NCI-H774 (cell line): ENCODE measurements at regions not wholly inside any gene's neighbourhood (a gene's known extent, or its start where the extent isn't known, plus 50 kb on each side); places are given as distances from the start of the nearest gene placed in this dataset.

Experiments
- DNase-seq: peaks from one replicate; lab custom pipeline; 2025; lab: John Stamatoyannopoulos, UW

DNA sequence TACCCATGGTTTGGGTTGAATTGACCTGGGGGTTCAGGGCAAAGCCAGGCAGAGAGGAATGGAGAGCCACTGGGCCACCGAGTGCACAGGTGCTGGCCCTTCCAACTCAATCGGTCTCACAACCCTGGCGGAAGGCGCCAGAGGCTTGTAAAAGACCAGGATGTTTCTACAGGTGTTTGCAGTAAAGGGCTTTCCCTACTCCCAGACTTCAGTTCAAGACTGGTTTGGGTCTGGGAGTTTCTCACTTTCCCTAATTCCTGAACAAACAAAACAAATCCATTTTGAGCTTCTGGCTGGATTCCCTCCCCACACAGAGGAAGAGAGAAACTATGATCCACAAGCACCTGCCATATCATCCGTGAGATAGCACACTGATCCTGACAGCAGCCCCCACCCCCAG lies 125.2 kb upstream of the KLF4 start:
- no peak for DNase-seq

DNA sequence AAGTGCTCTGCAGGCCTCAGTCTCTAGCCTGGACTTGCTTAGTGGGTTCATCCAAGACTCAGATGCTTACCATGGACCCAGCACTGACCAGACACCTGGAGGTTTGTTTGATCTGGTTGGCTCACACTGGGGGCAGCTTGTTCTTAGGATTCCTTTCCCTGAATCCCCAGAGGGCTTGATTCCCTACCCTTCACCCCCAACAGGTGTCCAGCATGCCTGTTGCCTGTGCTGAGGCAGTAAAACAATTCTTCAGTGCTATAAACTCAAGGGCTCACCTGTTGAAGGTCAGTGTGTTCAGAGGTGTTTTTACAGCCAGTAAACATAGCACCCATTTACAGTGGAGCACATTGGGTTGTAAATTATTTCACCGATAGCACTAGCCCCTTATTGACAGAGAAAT lies 123.8 kb upstream of the KLF4 start:
- no peak for DNase-seq

- DNase-seq, result no peak
Observed at GRCh38 chr9:107612136-107612535, 122.6 kb upstream of the KLF4 start.

- DNase-seq, result no peak
Observed at GRCh38 chr9:107609547-107609946, 120.0 kb upstream of the KLF4 start.

DNA sequence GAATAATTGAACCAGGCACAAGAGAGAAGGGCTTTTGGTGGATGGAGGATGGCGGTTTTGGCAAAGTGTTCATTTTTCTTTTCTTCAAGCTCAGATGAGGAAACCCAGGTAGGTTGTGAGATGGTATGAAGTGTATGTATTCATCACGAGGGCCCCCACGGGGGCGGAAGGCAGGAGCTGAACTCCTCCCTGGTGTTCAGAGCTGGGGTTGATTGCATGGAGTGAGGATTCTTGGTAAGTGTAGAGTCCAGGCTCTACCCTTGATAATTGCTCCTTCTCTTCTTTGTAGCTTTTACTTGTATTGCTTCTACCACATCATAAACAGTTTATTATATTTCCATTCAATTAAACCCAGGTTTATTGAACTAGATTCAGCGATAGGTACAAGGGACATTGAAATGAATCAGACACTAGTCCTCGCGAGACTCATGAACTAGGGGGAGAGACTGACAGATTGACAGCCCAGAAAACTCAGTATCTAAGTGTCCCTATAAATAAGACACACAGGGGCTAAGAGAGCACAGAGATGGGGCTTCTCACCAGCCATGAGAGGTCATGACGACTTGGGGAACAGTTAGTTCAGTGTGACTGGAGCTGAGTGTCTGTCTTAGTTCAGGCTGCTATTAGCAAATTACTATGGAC lies 116.7 kb upstream of the KLF4 start:
- DNase-seq, result no peak

GRCh38 chr9:107605041-107605440 lies 115.5 kb upstream of the KLF4 start:
- no peak for DNase-seq

DNA sequence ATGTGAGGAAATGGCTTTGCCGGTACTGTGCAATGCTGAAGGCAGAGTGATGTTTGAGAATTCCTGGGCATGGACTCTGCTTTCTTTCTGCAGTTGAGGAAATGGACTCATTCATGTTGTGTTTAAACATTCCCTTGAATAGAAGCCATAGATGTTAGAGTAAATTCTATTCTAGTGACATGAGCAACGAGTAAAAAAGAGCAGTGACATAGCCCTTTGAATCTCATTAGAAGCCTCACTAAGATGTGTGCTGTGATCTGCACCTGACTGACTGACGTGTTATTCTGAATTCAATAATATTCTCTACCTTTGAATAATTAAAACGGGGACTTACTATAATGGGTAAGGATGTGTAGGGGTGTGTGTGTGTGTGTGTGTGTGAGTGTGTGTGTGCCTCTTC lies 113.7 kb upstream of the KLF4 start:
- no peak for DNase-seq

- DNase-seq, result no peak
Observed at GRCh38 chr9:107600060-107600573, 110.5 kb upstream of the KLF4 start.

- no peak for DNase-seq
Observed at GRCh38 chr9:107597743-107598217, 108.2 kb upstream of the KLF4 start.

GRCh38 chr9:107594908-107595530 lies 105.5 kb upstream of the KLF4 start:
- no peak for DNase-seq

DNA sequence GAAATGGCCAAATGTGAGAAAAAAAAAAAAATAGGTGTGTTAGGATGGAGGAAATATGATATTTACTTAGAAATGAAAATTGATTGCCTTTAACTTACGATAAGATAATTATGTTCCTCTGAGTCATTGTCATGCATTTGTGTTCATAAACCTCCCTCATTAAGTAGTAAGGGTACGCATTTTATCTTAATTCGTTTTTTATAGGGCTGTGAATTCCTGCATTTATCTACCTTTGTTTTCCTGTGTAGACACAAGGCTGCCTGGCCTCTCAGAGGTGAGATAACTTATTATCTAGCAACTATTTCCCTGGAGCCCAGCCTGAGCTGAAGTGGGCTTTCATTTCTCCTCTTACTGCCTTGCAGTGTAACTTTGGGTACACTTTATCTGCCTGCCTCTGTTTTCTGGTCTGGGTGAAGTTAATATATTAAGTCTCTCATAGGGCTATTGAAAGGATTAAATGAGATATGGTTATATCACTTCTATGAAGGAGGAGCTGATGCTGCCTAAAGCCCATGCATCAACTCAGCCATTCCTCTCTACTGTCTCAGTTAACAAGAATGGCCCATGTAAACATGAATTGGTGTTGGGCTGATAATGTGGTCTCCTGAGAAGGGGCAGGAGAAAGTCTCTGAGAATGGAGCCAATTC lies 103.8 kb upstream of the KLF4 start:
- no peak for DNase-seq

DNA sequence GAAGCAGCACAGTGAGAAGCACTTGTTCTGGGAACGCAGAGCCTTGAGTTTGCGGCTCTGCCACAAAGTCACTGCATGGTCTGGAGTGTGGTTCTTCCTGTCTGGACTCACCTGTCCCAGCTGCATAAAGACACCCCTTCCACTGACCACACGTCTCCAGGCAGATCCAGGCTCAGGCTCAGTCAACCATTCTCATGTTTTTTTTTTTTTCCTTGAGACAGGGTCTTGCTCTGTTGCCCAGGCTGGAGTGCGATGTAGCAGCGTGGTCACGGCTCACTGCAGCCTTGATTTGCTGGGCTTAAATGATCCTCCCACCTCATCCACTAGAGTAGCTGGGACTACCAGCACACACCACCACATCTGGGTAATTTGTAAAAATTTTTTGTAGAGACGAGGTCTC lies 102.9 kb upstream of the KLF4 start:
- no peak for DNase-seq

- no peak for DNase-seq
Observed at GRCh38 chr9:107591781-107592180, 102.2 kb upstream of the KLF4 start.

DNA sequence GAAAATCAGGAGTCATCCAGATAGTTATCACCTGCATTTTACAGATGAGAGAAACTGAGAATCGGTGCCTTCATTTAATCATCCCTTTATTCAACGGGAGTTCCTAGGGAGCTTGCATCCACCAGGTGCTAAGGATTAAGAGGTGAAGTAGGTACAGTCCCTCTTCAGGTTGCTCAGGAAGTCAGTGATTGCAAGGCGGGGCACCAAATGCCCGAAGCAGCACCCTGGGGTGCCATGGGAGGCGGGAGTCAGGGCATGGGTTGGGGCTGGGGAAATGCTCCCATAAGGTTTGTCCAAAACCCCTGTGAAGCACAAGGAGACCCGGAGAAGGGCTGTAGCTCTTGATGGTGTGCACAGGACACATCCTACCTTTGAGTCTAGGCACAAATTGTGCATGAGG lies 98.8 kb upstream of the KLF4 start:
- no peak for DNase-seq

DNA sequence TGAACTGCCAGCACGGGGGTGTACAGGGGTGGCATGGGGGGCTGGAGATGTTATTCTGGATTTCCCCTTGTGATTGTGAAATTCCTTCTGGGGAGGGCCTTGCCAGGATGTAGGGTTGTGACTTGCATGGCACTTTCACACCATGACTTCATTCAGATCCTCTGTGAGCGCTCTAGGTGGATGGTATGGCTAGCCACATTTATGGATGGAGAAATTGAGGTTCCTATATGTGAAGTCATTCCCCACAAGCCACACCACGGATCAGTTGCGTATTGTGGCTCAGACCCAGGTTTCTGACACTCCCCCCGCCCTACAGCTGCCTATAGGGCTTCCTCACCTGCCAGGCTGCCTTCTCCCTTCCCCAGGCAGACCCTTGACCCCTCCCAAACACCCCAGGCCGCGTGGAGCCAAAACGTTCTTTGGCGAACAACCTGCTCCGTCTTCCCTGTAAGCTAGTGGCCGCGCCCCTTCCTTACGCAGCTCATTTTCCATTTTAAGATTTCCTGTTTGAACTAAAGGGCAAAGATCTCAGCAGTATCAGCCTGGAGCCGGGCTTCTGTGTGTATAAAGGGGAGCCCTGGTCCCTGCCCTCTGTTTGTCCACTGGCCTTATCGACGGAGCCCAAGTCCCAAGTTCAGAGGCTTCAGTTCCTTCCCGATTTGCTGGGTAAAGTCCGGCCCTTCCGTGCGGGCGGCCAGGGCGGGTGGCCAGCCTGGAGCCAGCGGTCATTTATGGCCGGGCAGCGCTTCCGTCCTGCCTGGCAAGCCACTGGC lies 97.8 kb upstream of the KLF4 start:
- DNase-seq, result no peak

DNA sequence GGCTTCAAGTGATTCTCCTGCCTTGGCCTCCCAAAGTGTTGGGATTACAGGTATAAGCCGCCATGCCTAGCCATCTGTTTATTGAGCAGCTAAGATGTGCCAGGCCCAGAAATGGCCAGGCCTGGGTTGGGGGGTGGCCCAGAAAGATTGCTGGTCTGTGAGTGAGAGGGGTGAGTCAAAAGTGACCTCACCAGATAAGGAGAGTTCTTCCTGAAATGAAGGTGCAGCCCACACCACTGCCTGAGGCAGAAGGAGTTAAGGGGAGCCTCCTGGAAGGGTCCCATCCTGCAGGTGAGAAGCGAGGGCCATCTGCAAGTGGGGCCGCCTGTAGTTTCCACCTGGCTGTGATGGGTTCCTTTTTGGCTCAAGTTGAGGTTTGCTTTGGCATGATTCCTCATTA lies 96.9 kb upstream of the KLF4 start:
- no peak for DNase-seq

DNA sequence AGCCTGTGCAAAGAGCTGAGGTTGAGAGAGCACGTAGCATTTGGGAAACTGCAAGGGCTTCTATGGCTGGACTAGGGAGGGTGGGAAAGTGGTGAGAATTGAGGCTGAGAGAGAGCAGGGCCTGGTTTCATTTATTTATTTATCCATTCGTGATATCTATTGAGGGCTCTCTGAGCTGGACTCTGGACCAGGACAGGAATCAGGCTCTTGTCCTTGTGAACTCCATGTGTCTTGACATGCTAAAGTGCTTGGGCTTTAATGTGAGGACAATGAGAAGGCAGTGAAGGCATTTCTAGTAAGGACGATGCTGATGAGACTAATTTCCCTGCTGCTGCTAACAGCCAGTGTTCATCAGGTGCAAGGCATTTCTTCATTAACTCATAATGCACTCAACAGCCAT lies 95.9 kb upstream of the KLF4 start:
- no peak for DNase-seq

GRCh38 chr9:107584944-107585343 lies 95.4 kb upstream of the KLF4 start:
- no peak for DNase-seq

- no peak for DNase-seq
Observed at GRCh38 chr9:107584186-107584585, 94.6 kb upstream of the KLF4 start.

DNA sequence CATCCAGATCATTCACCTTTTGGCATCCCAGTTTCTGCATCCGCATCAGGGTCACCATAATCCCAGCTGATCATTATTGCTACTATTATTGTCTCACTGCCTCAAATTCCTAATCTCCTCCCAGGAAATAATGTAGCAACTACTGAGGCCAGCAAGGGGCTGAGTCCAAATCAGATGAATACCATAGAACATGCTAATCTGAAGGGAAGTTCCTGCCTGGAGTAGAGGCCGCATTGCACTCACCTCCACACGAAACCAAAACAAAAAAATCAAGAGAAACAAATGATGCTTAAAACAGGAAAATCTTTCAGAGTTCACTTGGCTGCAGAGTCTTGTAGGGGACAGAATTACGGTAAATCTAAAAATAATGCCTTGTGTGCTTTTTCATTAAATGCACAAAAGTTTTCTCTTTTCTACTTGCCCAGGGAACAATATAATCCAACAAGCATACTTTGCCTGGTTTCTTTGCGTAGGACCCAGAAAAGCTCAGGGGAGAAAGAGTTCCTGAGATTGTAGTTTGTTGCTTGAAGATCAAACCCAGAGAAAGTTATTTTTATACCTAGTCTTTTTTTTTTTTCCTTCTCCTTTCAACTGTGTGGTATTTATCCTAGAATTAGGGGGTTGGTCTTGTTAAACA lies 87.7 kb upstream of the KLF4 start:
- DNase-seq, result no peak

- DNase-seq, result no peak
Observed at GRCh38 chr9:107571148-107571547, 81.6 kb upstream of the KLF4 start.

GRCh38 chr9:107569174-107569573 lies 79.6 kb upstream of the KLF4 start:
- DNase-seq, result no peak
